Bronchial epithelial cell (primary cell): ENCODE measurements at regions not wholly inside any gene's neighbourhood (a gene's known extent, or its start where the extent isn't known, plus 50 kb on each side); places are given as distances from the start of the nearest gene placed in this dataset.

ENCODE experiments used
- DNase-seq: peaks from one replicate; pipeline ENCODE4 v3.0.0-alpha.2; 2010; ENCODE audit warnings: low read depth
- FAIRE-seq: peaks from 2 replicates; lab custom pipeline; 2011; peaks lifted over from hg19 to GRCh38; lab: Jason Lieb, UNC
- H3K27me3 ChIP-seq: 2 replicates; pipeline ENCODE4 v1.5.1; 2011; ENCODE audit warnings: low read length; ENCODE audit not compliant: control insufficient read depth, insufficient read depth
- H3K36me3 ChIP-seq: 2 replicates; pipeline ENCODE4 v1.5.1; 2011; ENCODE audit warnings: low read length; ENCODE audit not compliant: control insufficient read depth, insufficient read depth
- H3K4me3 ChIP-seq: 2 replicates; pipeline ENCODE4 v1.5.1; 2011; ENCODE audit warnings: mild to moderate bottlenecking, low read depth, low read length, control low read depth
- TF ChIP-seq, protein P1 (sequence below): IDR thresholded peaks from 2 replicates; pipeline ENCODE4 v1.5.1; 2011; ENCODE audit warnings: mild to moderate bottlenecking, moderate library complexity, low read length, control low read depth, inconsistent platforms; ENCODE audit not compliant: insufficient read depth, severe bottlenecking

DNA sequence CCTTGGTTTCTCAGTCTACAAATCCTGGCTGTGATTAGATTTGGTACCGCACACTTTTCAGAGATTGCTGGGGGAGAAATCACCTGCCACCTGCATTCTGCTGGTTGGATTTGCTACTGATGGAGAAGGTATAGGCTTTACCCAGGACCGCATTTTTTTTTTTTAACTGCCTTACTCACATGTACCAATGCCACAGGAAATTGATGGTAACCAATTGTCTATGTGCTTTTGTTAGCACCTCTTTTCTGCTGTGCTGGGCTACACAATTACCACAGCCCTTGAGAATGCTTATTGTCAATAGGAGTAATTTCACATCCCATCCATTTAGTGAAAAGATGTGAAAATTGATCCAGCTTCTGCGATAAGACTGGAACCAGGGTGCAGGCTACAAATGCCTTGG, 74.4 kb upstream of the TANC2 start:
- no peaks in the 10 kb centered on the region for H3K36me3 ChIP-seq
- H3K27me3 ChIP-seq: no peaks in the 10 kb centered on the region
- no peak overlapping the region for H3K4me3 ChIP-seq
- DNase-seq: no peak
- FAIRE-seq: no peak
- TF ChIP-seq, protein P1, sequence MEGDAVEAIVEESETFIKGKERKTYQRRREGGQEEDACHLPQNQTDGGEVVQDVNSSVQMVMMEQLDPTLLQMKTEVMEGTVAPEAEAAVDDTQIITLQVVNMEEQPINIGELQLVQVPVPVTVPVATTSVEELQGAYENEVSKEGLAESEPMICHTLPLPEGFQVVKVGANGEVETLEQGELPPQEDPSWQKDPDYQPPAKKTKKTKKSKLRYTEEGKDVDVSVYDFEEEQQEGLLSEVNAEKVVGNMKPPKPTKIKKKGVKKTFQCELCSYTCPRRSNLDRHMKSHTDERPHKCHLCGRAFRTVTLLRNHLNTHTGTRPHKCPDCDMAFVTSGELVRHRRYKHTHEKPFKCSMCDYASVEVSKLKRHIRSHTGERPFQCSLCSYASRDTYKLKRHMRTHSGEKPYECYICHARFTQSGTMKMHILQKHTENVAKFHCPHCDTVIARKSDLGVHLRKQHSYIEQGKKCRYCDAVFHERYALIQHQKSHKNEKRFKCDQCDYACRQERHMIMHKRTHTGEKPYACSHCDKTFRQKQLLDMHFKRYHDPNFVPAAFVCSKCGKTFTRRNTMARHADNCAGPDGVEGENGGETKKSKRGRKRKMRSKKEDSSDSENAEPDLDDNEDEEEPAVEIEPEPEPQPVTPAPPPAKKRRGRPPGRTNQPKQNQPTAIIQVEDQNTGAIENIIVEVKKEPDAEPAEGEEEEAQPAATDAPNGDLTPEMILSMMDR: no peak

DNA sequence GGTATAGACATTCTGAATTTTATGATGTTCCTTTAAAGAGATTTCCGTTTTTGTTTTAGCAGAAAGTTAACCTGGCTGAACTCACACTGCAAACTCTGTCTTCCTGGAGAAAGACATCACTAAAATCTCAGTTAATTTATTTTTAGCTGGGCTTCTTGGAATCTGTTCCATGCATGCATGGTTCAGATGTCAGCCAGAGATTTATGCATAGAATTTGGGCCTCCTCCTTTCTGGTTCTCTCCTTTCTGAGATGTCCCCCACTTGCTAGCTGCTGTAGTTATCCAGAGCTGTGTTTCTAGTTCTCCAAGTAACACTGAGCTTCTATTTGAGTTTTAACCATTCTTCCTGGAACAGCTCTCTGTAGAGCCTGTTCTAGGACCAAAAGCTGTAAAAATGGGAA, 77.3 kb upstream of the TANC2 start:
- TF ChIP-seq, protein P1: no peak
- H3K36me3 ChIP-seq: no peaks in the 10 kb centered on the region
- no peaks in the 10 kb centered on the region for H3K27me3 ChIP-seq
- DNase-seq (no peak), FAIRE-seq (no peak)
- no peak overlapping the region for H3K4me3 ChIP-seq

DNA sequence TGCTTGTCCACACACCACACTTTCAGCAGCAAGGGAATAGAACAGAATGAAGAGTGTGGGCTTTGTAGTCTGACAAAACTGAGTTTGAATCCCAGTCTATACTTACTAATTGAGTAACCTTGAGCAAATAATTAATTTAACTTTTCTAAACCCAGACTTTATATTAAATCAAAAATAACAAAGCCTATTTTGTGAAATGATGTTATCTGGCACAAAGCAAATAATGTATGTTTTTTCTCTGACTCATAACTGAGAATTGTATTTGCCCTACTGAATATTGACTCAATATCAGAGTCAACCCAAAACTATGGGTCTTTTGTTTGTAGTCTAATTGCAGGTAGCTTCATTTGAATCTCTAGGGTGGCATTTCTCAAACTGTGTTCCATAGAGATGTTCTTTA, 77.9 kb upstream of the TANC2 start:
- DNase-seq (peak; percentile 83), FAIRE-seq (no peak)
- Histone ChIP-seq H3K4me3 (no peak overlapping the region), H3K27me3 (no peaks in the 10 kb centered on the region), H3K36me3 (no peaks in the 10 kb centered on the region)
- TF ChIP-seq, protein P1: no peak

DNA sequence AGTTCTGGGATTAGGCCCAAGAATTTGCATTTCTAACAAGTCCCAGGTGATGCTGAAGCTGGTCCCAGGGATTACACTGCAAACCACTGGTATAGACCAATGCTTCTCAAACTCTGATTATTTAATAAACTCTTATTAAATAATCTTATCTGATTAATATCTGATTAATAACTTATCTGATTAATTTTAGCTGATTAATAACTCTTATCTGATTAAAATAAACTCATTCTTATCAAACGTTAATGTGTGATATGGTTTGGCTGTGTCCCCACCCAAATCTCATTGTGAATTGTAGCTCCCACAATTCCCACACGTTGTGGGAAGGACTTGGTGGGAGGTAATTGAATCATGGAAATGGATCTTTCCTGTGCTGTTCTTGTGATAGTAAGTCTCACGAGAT, 78.6 kb upstream of the TANC2 start:
- TF ChIP-seq, protein P1: no peak
- H3K27me3 ChIP-seq: no peaks in the 10 kb centered on the region
- FAIRE-seq: no peak

DNA sequence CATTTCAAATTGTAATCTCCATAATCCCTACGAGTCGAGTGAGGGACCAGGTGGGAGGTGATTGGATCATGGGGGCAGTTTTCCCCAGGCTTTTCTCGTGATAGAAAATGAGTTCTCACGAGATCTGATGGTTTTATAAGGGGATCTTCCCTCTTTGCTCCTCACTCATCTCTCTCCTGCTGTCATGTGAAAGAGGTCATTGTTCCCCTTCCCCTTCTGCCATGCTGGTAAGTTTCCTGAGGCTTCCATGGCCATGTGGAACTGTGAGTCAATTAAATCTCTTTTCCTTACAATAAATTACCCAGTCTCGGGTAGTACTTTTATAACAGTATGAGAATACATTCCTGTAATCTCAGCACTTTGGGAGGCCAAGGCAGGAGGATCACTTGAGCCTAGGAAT, 76.7 kb upstream of the MARCHF10 start:
- Histone ChIP-seq H3K27me3 (no peaks in the 10 kb centered on the region), H3K4me3 (no peak overlapping the region), H3K36me3 (no peaks in the 10 kb centered on the region)
- no peak for DNase-seq
- TF ChIP-seq, protein P1: no peak
- no peak for FAIRE-seq

More for the DNA sequence above, 78.6 kb upstream of the TANC2 start:
- Histone ChIP-seq H3K36me3 (no peaks in the 10 kb centered on the region), H3K4me3 (no peak overlapping the region)
- DNase-seq: no peak

DNA sequence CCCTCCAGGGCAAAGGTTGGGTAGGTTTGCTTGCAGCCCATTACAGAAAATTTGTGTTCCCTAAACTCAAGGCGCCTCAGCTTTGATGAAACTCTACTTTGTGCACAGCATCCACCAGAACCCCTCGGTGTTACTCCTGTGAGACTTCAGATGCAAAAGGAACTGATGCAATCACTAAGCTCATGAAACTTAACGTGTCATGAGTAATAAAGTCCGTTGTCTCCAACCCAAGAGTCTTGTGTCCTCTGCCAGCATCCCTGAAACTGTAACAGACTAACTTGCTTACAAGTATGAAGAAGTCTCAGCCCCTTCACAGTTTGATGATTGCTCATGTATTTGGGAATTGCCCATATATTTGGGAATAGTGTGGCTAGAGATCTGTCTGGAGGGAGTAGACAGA, 74.8 kb upstream of the MARCHF10 start:
- TF ChIP-seq, protein P1: no peak
- DNase-seq (no peak), FAIRE-seq (no peak)
- no peaks in the 10 kb centered on the region for H3K36me3 ChIP-seq
- no peaks in the 10 kb centered on the region for H3K27me3 ChIP-seq
- no peak overlapping the region for H3K4me3 ChIP-seq
